Pons (tissue), 1 donor: ENCODE measurements at regions not wholly inside any gene's neighbourhood (a gene's known extent, or its start where the extent isn't known, plus 50 kb on each side); places are given as distances from the start of the nearest gene placed in this dataset.

Experiments used
- DNase-seq: peaks from one replicate; pipeline ENCODE4 v3.0.0-alpha.2; 2016; ENCODE audit warnings: low spot score

GRCh38 chr2:2871480-2872308 is 505.9 kb downstream of the EIPR1 start:
- no peak for DNase-seq

- DNase-seq = no peak
These were observed 507.5 kb downstream of the EIPR1 start for GRCh38 chr2:2870106-2870505.

GRCh38 chr2:2869553-2869952 is 508.1 kb downstream of the EIPR1 start:
- no peak for DNase-seq

- no peak for DNase-seq
These were observed 509.5 kb downstream of the EIPR1 start for GRCh38 chr2:2868085-2868484.

- DNase-seq = no peak
These were observed 510.1 kb downstream of the EIPR1 start for GRCh38 chr2:2867397-2867979.

GRCh38 chr2:2866459-2866858 is 511.2 kb downstream of the EIPR1 start:
- DNase-seq = no peak

GRCh38 chr2:2862386-2862785 is 515.2 kb downstream of the EIPR1 start:
- no peak for DNase-seq

- no peak for DNase-seq
These were observed 515.9 kb downstream of the EIPR1 start for GRCh38 chr2:2861666-2862240.

GRCh38 chr2:2860589-2861300 is 516.9 kb downstream of the EIPR1 start:
- no peak for DNase-seq

GRCh38 chr2:2859732-2860131 is 517.9 kb downstream of the EIPR1 start:
- no peak for DNase-seq

- no peak for DNase-seq
These were observed 518.5 kb downstream of the EIPR1 start for GRCh38 chr2:2859164-2859563.

GRCh38 chr2:2856723-2857415 is 520.7 kb downstream of the EIPR1 start:
- DNase-seq = no peak

- no peak for DNase-seq
These were observed 522.3 kb downstream of the EIPR1 start for GRCh38 chr2:2855297-2855696.

- DNase-seq = no peak
These were observed 522.3 kb upstream of the MYT1L start for GRCh38 chr2:2853346-2853745.

GRCh38 chr2:2851806-2852777 is 521.0 kb upstream of the MYT1L start:
- DNase-seq = no peak

- no peak for DNase-seq
These were observed 520.2 kb upstream of the MYT1L start for GRCh38 chr2:2851316-2851715.

- DNase-seq = no peak
These were observed 519.8 kb upstream of the MYT1L start for GRCh38 chr2:2850859-2851258.

- no peak for DNase-seq
These were observed 519.2 kb upstream of the MYT1L start for GRCh38 chr2:2850218-2850755.

GRCh38 chr2:2849464-2850217 is 518.6 kb upstream of the MYT1L start:
- no peak for DNase-seq
